ENCODE measurements at regions not wholly inside any gene's neighbourhood (a gene's known extent, or its start where the extent isn't known, plus 50 kb on each side); places are given as distances from the start of the nearest gene placed in this dataset.

DNA sequence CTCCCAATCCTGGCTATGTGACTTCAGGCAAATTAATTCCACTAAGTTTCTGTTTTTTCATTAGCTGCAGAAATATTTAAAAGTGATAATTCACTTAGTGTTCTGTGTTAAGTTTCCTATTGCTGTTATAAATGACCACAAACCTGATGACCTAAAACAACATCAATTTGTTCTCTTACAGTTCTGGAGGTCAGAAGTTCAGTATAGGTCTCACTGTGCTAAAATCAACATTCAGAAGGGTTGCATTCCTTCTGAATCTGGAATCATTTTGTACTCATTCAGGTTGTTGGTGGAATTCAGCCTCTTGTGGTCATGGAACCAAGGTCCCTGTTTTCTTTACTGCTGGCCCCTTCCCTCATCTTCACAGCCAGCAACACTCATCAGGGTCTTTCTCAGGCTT is 254.1 kb downstream of the CNTN3 start:
- no peaks in the 10 kb centered on the region for H3K4me1 Mint-ChIP-seq (ENCODE audit: low read depth, unreplicated experiment)
- H3K27ac Mint-ChIP-seq (ENCODE audit: unreplicated experiment): no peak overlapping the region

DNA sequence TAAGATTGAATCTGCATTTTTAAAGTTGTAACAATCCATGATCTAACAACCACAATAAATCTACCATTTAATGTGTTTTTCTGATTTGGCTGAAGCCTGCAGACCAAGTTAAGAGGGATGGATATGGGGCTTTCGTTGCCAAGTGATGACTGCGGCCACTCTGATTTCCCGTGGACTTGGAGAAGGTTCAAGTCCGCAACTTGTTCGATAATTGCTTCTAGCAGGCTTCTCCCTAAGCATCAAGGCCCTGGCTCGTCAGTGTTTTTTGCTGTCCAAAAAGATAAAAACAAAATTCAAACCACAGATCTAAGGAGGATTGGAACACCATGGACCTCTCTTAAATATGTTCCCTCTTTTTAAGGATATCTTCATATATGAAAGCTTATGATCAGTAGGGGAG is 256.6 kb downstream of the CNTN3 start:
- no peaks in the 10 kb centered on the region for H3K4me1 Mint-ChIP-seq (ENCODE audit: low read depth, unreplicated experiment)
- H3K36me3 Mint-ChIP-seq (ENCODE audit: unreplicated experiment): no peaks in the 10 kb centered on the region
- TF ChIP-seq, protein P1, sequence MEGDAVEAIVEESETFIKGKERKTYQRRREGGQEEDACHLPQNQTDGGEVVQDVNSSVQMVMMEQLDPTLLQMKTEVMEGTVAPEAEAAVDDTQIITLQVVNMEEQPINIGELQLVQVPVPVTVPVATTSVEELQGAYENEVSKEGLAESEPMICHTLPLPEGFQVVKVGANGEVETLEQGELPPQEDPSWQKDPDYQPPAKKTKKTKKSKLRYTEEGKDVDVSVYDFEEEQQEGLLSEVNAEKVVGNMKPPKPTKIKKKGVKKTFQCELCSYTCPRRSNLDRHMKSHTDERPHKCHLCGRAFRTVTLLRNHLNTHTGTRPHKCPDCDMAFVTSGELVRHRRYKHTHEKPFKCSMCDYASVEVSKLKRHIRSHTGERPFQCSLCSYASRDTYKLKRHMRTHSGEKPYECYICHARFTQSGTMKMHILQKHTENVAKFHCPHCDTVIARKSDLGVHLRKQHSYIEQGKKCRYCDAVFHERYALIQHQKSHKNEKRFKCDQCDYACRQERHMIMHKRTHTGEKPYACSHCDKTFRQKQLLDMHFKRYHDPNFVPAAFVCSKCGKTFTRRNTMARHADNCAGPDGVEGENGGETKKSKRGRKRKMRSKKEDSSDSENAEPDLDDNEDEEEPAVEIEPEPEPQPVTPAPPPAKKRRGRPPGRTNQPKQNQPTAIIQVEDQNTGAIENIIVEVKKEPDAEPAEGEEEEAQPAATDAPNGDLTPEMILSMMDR (IDR thresholded peaks at IDR 0.05; ENCODE audit: partially characterized antibody, unreplicated experiment): no peak
- H3K27ac Mint-ChIP-seq (ENCODE audit: unreplicated experiment): no peak overlapping the region
- no peaks in the 10 kb centered on the region for H3K27me3 Mint-ChIP-seq (ENCODE audit: unreplicated experiment)
- no peak for DNase-seq
- no peak overlapping the region for H3K4me3 Mint-ChIP-seq (ENCODE audit: unreplicated experiment)
- no peaks in the 10 kb centered on the region for H3K9me3 Mint-ChIP-seq (ENCODE audit: unreplicated experiment)

More for the DNA sequence above, 254.1 kb downstream of the CNTN3 start:
- TF ChIP-seq, protein P1 (IDR thresholded peaks at IDR 0.05; ENCODE audit: partially characterized antibody, unreplicated experiment): no peak
- no peaks in the 10 kb centered on the region for H3K9me3 Mint-ChIP-seq (ENCODE audit: unreplicated experiment)
- no peaks in the 10 kb centered on the region for H3K36me3 Mint-ChIP-seq (ENCODE audit: unreplicated experiment)
- H3K27me3 Mint-ChIP-seq (ENCODE audit: unreplicated experiment): no peaks in the 10 kb centered on the region
- no peak overlapping the region for H3K4me3 Mint-ChIP-seq (ENCODE audit: unreplicated experiment)
- no peak for DNase-seq

DNA sequence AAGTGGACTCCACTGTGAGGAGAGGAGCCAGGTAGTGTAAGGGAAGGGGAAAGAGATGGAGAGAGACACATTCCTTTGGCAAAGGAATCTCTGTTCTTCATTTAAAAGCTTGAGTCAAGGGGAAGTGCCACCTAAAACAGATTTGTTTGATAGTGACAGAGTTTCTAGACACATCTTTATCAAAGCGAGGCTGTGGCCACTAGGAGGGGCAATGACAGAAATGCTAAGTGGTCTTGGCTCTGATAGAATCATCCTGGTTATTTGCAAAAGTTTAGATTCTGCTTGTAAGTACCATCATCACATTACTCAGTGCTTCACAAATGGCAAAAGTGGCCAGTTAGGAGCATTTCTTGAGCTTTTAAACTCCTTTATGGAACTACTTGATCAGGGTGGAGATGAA is 261.4 kb downstream of the CNTN3 start:
- TF ChIP-seq, protein P1 (IDR thresholded peaks at IDR 0.05; ENCODE audit: partially characterized antibody, unreplicated experiment): no peak
- no peaks in the 10 kb centered on the region for H3K9me3 Mint-ChIP-seq (ENCODE audit: unreplicated experiment)
- H3K36me3 Mint-ChIP-seq (ENCODE audit: unreplicated experiment): no peaks in the 10 kb centered on the region
- H3K27ac Mint-ChIP-seq (ENCODE audit: unreplicated experiment): no peak overlapping the region
- H3K4me1 Mint-ChIP-seq (ENCODE audit: low read depth, unreplicated experiment): no peaks in the 10 kb centered on the region
- DNase-seq: peak; percentile 18
- H3K4me3 Mint-ChIP-seq (ENCODE audit: unreplicated experiment): no peak overlapping the region
- H3K27me3 Mint-ChIP-seq (ENCODE audit: unreplicated experiment): no peaks in the 10 kb centered on the region

DNA sequence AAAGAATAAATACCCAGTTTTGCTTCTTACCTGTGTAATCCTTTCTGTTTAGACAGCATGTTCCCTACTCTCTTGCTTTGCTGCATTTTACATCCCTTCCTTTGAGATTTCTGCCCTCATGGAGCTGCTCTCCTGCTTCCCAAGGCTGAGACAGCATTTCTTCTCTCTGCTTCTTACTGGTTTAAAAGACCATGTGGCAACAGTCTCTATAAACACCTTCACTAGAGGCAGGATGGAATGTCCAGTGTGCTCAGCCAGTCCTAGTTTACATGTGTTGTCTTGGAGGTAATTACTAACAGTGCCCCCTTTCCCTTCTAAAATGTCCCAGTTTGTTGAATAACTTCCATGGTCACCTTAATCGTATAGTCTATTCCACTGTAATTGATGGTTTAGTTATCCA is 262.3 kb downstream of the CNTN3 start:
- H3K4me3 Mint-ChIP-seq (ENCODE audit: unreplicated experiment): no peak overlapping the region
- no peak overlapping the region for H3K27ac Mint-ChIP-seq (ENCODE audit: unreplicated experiment)
- no peaks in the 10 kb centered on the region for H3K27me3 Mint-ChIP-seq (ENCODE audit: unreplicated experiment)
- H3K9me3 Mint-ChIP-seq (ENCODE audit: unreplicated experiment): no peaks in the 10 kb centered on the region
- H3K36me3 Mint-ChIP-seq (ENCODE audit: unreplicated experiment): no peaks in the 10 kb centered on the region
- TF ChIP-seq, protein P1 (IDR thresholded peaks at IDR 0.05; ENCODE audit: partially characterized antibody, unreplicated experiment): no peak
- H3K4me1 Mint-ChIP-seq (ENCODE audit: low read depth, unreplicated experiment): no peaks in the 10 kb centered on the region
- no peak for DNase-seq

DNA sequence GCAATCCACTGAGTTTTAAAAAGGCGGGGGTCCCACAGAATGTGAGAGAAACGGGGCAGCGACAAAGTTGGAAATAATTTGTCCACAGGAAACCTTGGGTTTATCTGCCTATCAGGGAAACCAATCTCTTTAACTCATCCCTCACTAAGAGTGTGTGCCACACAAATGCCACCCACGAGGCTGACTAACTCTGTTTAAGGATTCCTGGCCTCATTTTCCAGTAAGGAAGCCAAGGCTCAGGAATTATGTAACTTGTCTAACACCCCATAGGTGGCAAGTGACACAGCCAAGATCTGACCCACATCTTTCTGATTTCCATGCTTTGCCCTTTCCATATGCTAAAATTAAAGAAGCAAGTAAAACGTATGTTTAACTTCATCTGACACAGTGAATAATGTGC is 263.2 kb downstream of the CNTN3 start:
- no peaks in the 10 kb centered on the region for H3K36me3 Mint-ChIP-seq (ENCODE audit: unreplicated experiment)
- H3K27me3 Mint-ChIP-seq (ENCODE audit: unreplicated experiment): no peaks in the 10 kb centered on the region
- no peak overlapping the region for H3K27ac Mint-ChIP-seq (ENCODE audit: unreplicated experiment)
- DNase-seq: no peak
- no peak overlapping the region for H3K4me3 Mint-ChIP-seq (ENCODE audit: unreplicated experiment)
- H3K4me1 Mint-ChIP-seq (ENCODE audit: low read depth, unreplicated experiment): no peaks in the 10 kb centered on the region
- TF ChIP-seq, protein P1 (IDR thresholded peaks at IDR 0.05; ENCODE audit: partially characterized antibody, unreplicated experiment): no peak
- H3K9me3 Mint-ChIP-seq (ENCODE audit: unreplicated experiment): no peaks in the 10 kb centered on the region
